Erythroblast (primary cell): ENCODE measurements at regions not wholly inside any gene's neighbourhood (a gene's known extent, or its start where the extent isn't known, plus 50 kb on each side); places are given as distances from the start of the nearest gene placed in this dataset.

Experiments
- GATA1 ChIP-seq: IDR thresholded peaks from 2 replicates; pipeline ENCODE4 v1.6.1; 2011; ENCODE audit warnings: low read depth, mild to moderate bottlenecking, control low read depth, low read length, moderate library complexity
- POLR2A ChIP-seq: IDR thresholded peaks from 2 replicates; pipeline ENCODE4 v1.6.1; 2011; ENCODE audit warnings: mild to moderate bottlenecking, low read length

DNA sequence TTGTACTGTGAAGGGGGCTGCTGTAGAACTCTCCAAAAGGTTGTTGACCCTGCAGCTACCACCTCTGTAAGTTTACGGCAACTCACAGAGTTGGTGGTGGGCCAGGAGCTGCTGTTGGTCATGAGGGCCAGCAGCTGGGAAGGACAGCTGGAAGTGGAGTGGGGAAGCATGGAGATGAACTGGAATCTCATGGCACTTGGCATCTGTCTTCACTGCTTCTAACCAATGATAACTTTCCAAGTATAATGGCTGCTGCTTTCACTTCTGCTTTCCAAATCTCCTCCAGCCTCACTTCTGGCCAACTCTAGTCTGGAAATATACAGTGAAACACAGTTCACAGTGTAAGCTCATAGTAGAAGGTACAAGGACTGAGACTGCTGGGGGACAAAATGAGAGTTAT is 126.5 kb upstream of the INTU start:
- TF ChIP-seq POLR2A, result no peak
- TF ChIP-seq GATA1, result no peak
